Endothelial cell of umbilical vein (primary cell): ENCODE measurements at regions not wholly inside any gene's neighbourhood (a gene's known extent, or its start where the extent isn't known, plus 50 kb on each side); places are given as distances from the start of the nearest gene placed in this dataset.

ENCODE experiments used
- BruUV-seq: library from RNA; stranded (reverse); fragments of 400-500 nt; replicated peaks from 2 replicates; lab custom pipeline; 2021; lab: Mats Ljungman, UMichigan
- CTCF ChIA-PET: fragments of 300-600, 350-600 bp; sonication (Branson Sonifier 250); formaldehyde crosslinking; loops from one replicate; lab custom pipeline; 2021; ENCODE audit warnings: antibody characterized with exemption, inconsistent platforms; lab: Charles Lee
- POLR2A ChIA-PET: fragments of 300-600, 350-600 bp; sonication (Branson Sonifier 250); formaldehyde crosslinking; loops from one replicate; lab custom pipeline; 2021; ENCODE audit warnings: antibody characterized with exemption, inconsistent platforms; lab: Charles Lee
- DNase-seq: peaks from one replicate; pipeline ENCODE4 v3.0.0-alpha.2; 2011; ENCODE audit warnings: low read depth, low spot score
- FAIRE-seq: peaks from 2 replicates; lab custom pipeline; 2011; peaks lifted over from hg19 to GRCh38; lab: Jason Lieb, UNC
- H2AFZ ChIP-seq: 2 replicates; pipeline ENCODE4 v1.6.0; 2012; ENCODE audit warnings: low read depth, low read length, control low read depth, inconsistent platforms
- H3K27ac ChIP-seq: 2 replicates; pipeline ENCODE4 v1.5.1; 2011; ENCODE audit warnings: low read depth, mild to moderate bottlenecking, control low read depth, low read length, moderate library complexity; ENCODE audit not compliant: insufficient read depth
- H3K27me3 ChIP-seq, 2 experiments: 2 replicates each; pipeline versions ENCODE4 v1.6.0 to v1.6.1; 2011; ENCODE audit warnings: low read length in 2 of 2, mixed read lengths in 1 of 2; ENCODE audit not compliant: control insufficient read depth in 2 of 2, insufficient read depth in 2 of 2
- H3K36me3 ChIP-seq, 2 experiments: 2 replicates in 1 of 2; 3 replicates in 1 of 2; pipeline ENCODE4 v1.5.1; 2011; ENCODE audit warnings: low read length in 2 of 2, mild to moderate bottlenecking in 1 of 2, moderate library complexity in 1 of 2; ENCODE audit not compliant: control insufficient read depth in 2 of 2, insufficient read depth in 2 of 2; ENCODE audit errors: extremely low read depth in 1 of 2
- H3K4me1 ChIP-seq: 3 replicates; pipeline ENCODE4 v1.5.1; 2011; ENCODE audit warnings: mild to moderate bottlenecking, low read length; ENCODE audit not compliant: control insufficient read depth, insufficient read depth; ENCODE audit errors: extremely low read depth
- H3K4me2 ChIP-seq: 2 replicates; pipeline ENCODE4 v1.6.1; 2011; ENCODE audit warnings: low read length, control low read depth, mixed read lengths; ENCODE audit not compliant: insufficient read depth
- H3K4me3 ChIP-seq, 3 experiments: fragments of 200-600 bp in 1 of 3; sonication (generic), shearing (Covaris generic) in 1 of 3; replicated peaks in 1 of 3; 2 replicates each; pipeline ENCODE4 v1.5.1; 2011 to 2016; ENCODE audit warnings: control low read depth in 3 of 3, low read length in 3 of 3, mild to moderate bottlenecking in 2 of 3, inconsistent platforms in 1 of 3, low read depth in 1 of 3, moderate library complexity in 1 of 3; ENCODE audit not compliant: insufficient read depth in 1 of 3
- H3K79me2 ChIP-seq: 2 replicates; pipeline ENCODE4 v1.6.0; 2012; ENCODE audit warnings: low read length, inconsistent platforms; ENCODE audit not compliant: control insufficient read depth, insufficient read depth
- H3K9ac ChIP-seq: replicated peaks from 2 replicates; pipeline ENCODE3; 2011; ENCODE audit warnings: low read length, control low read depth; ENCODE audit not compliant: insufficient read depth; ENCODE audit errors: extremely low read depth
- H3K9me1 ChIP-seq: replicated peaks from 3 replicates; pipeline ENCODE4 v1.6.0; 2011; ENCODE audit warnings: mild to moderate bottlenecking, low read length; ENCODE audit not compliant: control insufficient read depth, insufficient read depth; ENCODE audit errors: extremely low read depth
- H3K9me3 ChIP-seq: replicated peaks from 2 replicates; pipeline ENCODE4 v1.5.1; 2012; ENCODE audit warnings: low read length, inconsistent platforms; ENCODE audit not compliant: control insufficient read depth, insufficient read depth
- H4K20me1 ChIP-seq: replicated peaks from 2 replicates; pipeline ENCODE3; 2011; ENCODE audit warnings: mild to moderate bottlenecking, low read length; ENCODE audit not compliant: control insufficient read depth, insufficient read depth; ENCODE audit errors: extremely low read depth
- EZH2 ChIP-seq: IDR thresholded peaks from 2 replicates; pipeline ENCODE4 v1.6.1; 2012; ENCODE audit warnings: borderline replicate concordance, low read depth, mild to moderate bottlenecking, moderate library complexity, low read length, inconsistent platforms; ENCODE audit not compliant: severe bottlenecking
- FOS ChIP-seq: IDR thresholded peaks from 2 replicates; pipeline ENCODE4 v1.6.1; 2011; ENCODE audit warnings: mild to moderate bottlenecking, low read length, moderate library complexity, borderline replicate concordance; ENCODE audit not compliant: insufficient read depth
- GATA2 ChIP-seq: IDR thresholded peaks from 2 replicates; pipeline ENCODE4 v1.7.0; 2011; ENCODE audit warnings: low read depth, mild to moderate bottlenecking, moderate library complexity, mixed read lengths, low read length; ENCODE audit not compliant: insufficient read length, insufficient read depth
- JUN ChIP-seq: IDR thresholded peaks from 2 replicates; pipeline ENCODE4 v1.6.1; 2011; ENCODE audit warnings: borderline replicate concordance, low read depth; ENCODE audit not compliant: insufficient read length, insufficient read depth
- MAX ChIP-seq: IDR thresholded peaks from 2 replicates; pipeline ENCODE4 v1.6.1; 2011; ENCODE audit not compliant: insufficient read depth, insufficient read length
- MYC ChIP-seq: IDR thresholded peaks from one replicate; pipeline ENCODE4 v1.6.1; 2011; ENCODE audit warnings: mild to moderate bottlenecking, low read depth, low read length
- POLR2A ChIP-seq: IDR thresholded peaks from 2 replicates; pipeline ENCODE4 v1.6.1; 2012; ENCODE audit warnings: low read depth, mild to moderate bottlenecking, control low read depth, low read length
- POLR2AphosphoS5 ChIP-seq: IDR thresholded peaks from 2 replicates; pipeline ENCODE4 v1.6.1; 2012; ENCODE audit warnings: low read depth, mild to moderate bottlenecking, control low read depth, low read length, moderate library complexity; ENCODE audit not compliant: insufficient read depth
- dilution Hi-C: fragments of 300-500 bp; cut with MboI; formaldehyde crosslinking; loops from one replicate; pipeline ENCODE4 v1.15.0; 2019; ENCODE audit warnings: low sequenced_read_pairs; ENCODE audit not compliant: extremely low pct_ligation_motif_present
- intact Hi-C: fragments of 100-400 bp; cut with micrococcal nuclease; formaldehyde crosslinking; loops from one replicate; pipeline ENCODE4 v1.10.0; 2022
- TF ChIP-seq, protein P1 (sequence below), 2 donors: IDR thresholded peaks; 1 replicate in 1 of 2; 2 replicates in 1 of 2; pipeline ENCODE4 v1.5.1; 2011; ENCODE audit warnings: low read length in 2 of 2, mild to moderate bottlenecking in 2 of 2, moderate library complexity in 2 of 2, control low read depth in 1 of 2, inconsistent platforms in 1 of 2, low read depth in 1 of 2; ENCODE audit not compliant: insufficient read depth in 1 of 2; ENCODE audit errors: extremely low read depth in 1 of 2

DNA sequence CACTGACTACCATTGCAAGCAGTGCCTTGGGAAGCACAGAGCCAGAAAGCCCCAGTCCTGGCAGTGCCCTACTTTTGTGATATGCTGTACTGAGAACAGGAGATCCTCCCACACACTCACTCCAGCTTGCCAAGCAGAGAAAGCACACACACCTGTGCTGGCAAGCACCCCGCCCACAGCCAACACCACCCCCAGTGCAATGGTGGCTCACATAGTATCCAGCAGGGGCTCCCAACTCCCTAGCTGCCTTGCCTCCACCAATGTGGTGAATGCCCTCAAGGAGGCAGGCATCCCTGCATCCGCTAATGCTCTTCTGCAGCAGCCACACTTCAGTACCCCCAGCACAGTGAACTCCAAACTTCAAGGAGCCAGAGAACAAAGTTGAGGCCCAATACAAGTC is 1655.8 kb downstream of the SUCLG1 start:
- H3K9ac ChIP-seq: no peak overlapping the region
- no peaks in the 10 kb centered on the region for H3K79me2 ChIP-seq
- no peaks in the 10 kb centered on the region for H3K9me3 ChIP-seq
- TF ChIP-seq GATA2: no peak
- no peak for TF ChIP-seq JUN
- no peak for TF ChIP-seq POLR2A
- TF ChIP-seq POLR2AphosphoS5: no peak
- TF ChIP-seq, protein P1, sequence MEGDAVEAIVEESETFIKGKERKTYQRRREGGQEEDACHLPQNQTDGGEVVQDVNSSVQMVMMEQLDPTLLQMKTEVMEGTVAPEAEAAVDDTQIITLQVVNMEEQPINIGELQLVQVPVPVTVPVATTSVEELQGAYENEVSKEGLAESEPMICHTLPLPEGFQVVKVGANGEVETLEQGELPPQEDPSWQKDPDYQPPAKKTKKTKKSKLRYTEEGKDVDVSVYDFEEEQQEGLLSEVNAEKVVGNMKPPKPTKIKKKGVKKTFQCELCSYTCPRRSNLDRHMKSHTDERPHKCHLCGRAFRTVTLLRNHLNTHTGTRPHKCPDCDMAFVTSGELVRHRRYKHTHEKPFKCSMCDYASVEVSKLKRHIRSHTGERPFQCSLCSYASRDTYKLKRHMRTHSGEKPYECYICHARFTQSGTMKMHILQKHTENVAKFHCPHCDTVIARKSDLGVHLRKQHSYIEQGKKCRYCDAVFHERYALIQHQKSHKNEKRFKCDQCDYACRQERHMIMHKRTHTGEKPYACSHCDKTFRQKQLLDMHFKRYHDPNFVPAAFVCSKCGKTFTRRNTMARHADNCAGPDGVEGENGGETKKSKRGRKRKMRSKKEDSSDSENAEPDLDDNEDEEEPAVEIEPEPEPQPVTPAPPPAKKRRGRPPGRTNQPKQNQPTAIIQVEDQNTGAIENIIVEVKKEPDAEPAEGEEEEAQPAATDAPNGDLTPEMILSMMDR (IDR thresholded peaks at IDR 0.05; ENCODE audit: extremely low read depth in 1 of 2, insufficient read depth in 1 of 2, low read depth in 1 of 2, low read length in 2 of 2): no peak
- no peak for TF ChIP-seq EZH2
- no peak for TF ChIP-seq FOS
- no peak for TF ChIP-seq MAX
- no peak for TF ChIP-seq MYC
- H4K20me1 ChIP-seq: no peaks in the 10 kb centered on the region
- no peak overlapping the region for H3K27ac ChIP-seq
- dilution Hi-C loops (no loop called here), intact Hi-C loops (no loop called here)
- no peaks in the 10 kb centered on the region for H3K36me3 ChIP-seq
- CTCF ChIA-PET: no interaction called here
- POLR2A ChIA-PET: no interaction called here
- H3K9me1 ChIP-seq: no peaks in the 10 kb centered on the region
- DNase-seq (no peak), FAIRE-seq (no peak)
- no peak overlapping the region for H2AFZ ChIP-seq
- H3K27me3 ChIP-seq: no peaks in the 10 kb centered on the region
- no TSS peak for BruUV-seq
- H3K4me3 ChIP-seq: no peak overlapping the region
- H3K4me1 ChIP-seq: no peaks in the 10 kb centered on the region
- H3K4me2 ChIP-seq: no peak overlapping the region
